ENCODE measurements at regions not wholly inside any gene's neighbourhood (a gene's known extent, or its start where the extent isn't known, plus 50 kb on each side); places are given as distances from the start of the nearest gene placed in this dataset.

DNA sequence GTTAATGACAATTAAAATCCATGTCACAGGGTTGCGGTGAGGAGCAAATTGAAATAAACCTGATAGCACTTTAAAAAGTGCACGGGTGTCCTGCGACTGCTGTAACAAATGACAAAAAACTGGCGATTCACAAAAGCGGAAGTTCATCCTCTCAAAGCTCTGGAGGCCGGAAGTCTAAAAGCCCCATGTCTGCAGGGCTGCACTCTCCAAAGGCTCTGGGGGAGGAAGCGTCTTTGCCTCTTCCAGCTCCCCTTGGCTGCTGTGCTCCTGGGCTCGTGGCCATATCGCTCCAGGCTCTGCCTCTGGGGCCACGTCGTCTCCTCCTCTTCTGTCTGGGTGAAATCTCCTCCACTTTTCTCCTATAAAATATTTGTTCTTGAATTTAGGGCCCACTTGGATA is 273.9 kb upstream of the IRX2 start:
- TF ChIP-seq POLR2AphosphoS5 (IDR thresholded peaks at IDR 0.05), result no peak
- TF ChIP-seq, protein P1, sequence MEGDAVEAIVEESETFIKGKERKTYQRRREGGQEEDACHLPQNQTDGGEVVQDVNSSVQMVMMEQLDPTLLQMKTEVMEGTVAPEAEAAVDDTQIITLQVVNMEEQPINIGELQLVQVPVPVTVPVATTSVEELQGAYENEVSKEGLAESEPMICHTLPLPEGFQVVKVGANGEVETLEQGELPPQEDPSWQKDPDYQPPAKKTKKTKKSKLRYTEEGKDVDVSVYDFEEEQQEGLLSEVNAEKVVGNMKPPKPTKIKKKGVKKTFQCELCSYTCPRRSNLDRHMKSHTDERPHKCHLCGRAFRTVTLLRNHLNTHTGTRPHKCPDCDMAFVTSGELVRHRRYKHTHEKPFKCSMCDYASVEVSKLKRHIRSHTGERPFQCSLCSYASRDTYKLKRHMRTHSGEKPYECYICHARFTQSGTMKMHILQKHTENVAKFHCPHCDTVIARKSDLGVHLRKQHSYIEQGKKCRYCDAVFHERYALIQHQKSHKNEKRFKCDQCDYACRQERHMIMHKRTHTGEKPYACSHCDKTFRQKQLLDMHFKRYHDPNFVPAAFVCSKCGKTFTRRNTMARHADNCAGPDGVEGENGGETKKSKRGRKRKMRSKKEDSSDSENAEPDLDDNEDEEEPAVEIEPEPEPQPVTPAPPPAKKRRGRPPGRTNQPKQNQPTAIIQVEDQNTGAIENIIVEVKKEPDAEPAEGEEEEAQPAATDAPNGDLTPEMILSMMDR (IDR thresholded peaks at IDR 0.05), result no peak
